ENCODE measurements at regions not wholly inside any gene's neighbourhood (a gene's known extent, or its start where the extent isn't known, plus 50 kb on each side); places are given as distances from the start of the nearest gene placed in this dataset.

DNA sequence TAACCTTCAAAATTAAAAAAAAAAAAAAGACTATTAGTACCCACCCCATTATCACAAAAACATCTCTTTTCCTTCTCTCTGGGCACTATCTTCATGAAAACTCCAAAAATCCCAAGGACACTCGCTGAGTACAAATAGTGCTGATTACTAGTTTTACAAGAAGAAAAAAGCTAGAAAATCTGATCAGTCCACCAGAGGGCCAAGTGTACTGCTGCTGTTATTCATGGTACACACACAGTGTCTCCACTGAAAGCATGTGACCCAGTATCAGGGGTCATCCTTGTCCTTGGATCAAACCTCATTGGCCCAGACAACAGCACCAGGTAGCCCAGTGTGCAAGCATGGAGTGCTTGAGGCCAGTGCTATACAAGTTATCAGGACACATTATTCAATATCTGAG lies 382.7 kb upstream of the KLHL29 start:
- no peak for DNase-seq (ENCODE audit: low read depth)

- DNase-seq (ENCODE audit: low read depth) = no peak
Observed at GRCh38 chr2:23005469-23005868, 379.5 kb upstream of the KLHL29 start.

DNA sequence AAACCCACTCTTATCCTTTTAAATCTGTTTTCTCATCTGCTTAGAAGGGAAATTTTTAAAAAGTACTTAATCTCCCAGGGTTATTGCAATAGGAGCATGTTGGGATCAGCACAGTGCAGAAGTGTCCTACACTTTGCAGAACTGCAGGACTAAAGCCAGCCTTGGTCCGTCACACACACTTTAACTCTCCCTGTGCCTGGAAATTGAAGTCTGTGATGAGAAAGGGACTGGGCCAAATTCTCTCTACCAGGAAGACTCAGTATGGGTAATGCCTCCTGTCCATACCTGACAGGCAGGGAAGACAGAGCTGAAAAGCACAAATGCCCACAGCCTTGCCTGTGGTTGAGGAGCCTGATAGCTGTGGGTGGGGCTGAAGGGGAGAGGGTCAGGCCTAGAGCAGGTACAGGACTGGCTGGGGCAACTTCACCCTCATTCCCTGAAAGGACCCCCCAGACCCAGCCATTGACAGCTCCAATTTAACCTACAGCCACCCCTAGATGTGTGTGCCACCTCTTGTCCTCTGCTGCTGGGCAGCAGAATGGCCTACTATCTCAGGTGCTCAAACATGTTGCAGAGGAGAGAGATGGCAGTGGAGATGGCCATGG lies 377.2 kb upstream of the KLHL29 start:
- DNase-seq (ENCODE audit: low read depth) = no peak

DNA sequence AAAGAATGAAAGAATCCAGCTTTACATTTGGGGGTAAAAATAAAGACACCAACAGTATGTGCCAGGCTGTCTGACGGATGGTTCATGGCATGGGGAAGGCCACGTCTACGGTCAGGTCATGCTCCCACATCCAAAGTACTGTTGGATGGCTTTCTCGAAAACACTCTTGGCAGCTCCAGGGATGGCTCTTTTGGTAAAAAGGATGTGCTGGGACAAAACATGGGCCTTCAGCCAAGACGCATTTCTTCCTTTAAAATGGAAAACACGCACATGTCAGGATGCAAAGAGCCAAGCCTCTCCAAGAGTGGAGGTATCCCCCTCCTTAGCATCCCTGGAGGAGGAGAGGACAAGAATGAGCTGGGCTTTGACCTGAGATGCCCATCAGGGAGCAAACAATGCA lies 376.5 kb upstream of the KLHL29 start:
- DNase-seq (ENCODE audit: low read depth) = no peak

DNA sequence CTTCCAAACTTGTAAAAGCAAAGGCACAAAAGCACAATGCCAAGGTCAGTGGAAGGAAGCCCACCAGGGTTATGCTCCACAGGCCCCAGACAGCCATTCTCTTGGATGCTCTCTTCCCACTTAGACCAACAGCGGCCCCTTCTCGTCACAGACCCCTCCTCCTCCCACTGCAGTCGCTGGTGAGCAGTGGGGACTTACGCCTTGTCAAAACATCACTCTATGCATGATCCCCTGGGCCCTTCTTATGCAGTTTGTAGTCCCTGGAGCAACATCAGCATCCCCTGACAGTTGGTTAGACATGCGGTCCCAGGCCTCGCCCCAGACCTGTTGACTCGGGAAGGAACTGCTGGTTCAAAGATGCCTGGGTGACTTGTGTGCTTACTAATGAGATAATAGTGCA lies 376.0 kb upstream of the KLHL29 start:
- no peak for DNase-seq (ENCODE audit: low read depth)

- peak; percentile 1 for DNase-seq (ENCODE audit: low read depth)
Observed at GRCh38 chr2:23009545-23010149, 375.3 kb upstream of the KLHL29 start.

DNA sequence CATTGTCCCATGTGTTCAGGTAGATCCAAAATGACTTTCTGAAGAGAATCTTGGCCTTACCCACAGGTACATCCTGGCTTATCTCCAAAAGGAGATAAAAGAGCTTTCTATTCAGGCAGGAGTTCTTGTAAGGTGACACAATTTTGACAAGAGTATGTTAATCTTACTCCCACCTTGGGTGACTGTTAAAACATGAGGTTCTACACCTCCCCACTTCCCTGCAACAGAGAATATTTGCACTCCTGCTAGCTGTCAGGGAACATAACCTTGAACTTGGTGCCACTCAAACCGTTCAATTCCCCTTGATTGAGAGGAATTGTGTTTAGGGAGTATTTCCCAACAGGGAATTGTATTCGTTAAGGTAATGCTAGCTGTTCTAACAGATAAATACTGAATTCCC lies 372.5 kb upstream of the KLHL29 start:
- DNase-seq (ENCODE audit: low read depth) = no peak

GRCh38 chr2:23015651-23016200 lies 369.3 kb upstream of the KLHL29 start:
- no peak for DNase-seq (ENCODE audit: low read depth)

GRCh38 chr2:23019476-23019875 lies 365.5 kb upstream of the KLHL29 start:
- DNase-seq (ENCODE audit: low read depth) = no peak

DNA sequence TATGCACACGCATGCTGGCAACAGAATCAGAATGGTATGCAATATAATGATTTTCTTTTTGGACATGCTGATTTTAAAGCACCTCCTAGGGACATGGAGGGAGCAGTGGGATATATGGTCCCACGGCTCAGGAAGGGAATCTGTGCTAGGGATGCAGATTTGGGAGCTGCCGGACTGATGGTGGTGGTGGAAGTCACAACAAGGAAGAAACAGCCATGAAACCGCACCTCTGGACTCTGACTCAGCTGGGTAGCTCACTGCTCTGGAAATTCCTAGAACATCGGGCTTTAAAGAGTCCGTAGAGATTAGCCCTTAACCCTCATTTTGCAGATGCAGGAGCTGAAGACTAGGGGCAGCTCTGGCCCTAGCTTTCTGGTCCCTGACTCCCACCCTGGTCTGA lies 364.3 kb upstream of the KLHL29 start:
- DNase-seq (ENCODE audit: low read depth) = no peak

DNA sequence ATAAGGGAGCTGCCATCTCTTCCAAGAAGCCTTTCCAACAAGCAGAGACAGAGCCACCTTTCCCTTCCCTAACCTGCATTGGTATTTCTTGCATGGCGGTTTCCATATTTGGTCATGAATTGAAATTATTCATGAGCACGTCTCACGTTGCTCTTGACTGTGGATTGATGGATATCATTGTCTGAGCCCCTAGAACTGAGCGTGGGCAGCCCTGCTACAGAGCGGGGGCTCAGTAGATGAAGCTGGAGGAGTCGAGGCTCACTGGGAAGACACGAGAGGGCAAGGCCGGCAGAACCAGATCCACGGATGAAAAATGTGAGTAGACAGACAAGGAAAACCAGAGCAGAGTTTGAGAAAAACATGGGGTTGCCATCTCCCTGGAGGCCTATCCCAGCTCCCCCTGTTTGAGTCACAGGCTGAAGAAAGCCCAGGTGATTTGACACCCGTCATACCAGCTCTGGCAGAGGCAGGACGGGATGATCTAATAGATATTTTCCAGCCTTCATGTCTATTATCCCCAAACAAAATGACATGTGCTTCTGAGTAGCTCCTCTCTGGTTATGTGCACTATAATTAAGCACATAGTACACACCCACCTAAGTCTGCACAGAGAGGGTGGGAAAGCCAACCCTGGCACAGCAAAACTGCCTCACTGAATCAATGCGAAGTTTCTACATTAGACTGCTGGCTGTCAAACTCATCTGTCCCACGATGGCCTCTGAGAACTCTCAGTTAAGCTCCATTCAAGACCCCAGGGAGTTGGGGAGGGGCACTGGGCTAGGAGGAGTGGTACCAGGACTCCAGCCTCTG lies 363.5 kb upstream of the KLHL29 start:
- no peak for DNase-seq (ENCODE audit: low read depth)

DNA sequence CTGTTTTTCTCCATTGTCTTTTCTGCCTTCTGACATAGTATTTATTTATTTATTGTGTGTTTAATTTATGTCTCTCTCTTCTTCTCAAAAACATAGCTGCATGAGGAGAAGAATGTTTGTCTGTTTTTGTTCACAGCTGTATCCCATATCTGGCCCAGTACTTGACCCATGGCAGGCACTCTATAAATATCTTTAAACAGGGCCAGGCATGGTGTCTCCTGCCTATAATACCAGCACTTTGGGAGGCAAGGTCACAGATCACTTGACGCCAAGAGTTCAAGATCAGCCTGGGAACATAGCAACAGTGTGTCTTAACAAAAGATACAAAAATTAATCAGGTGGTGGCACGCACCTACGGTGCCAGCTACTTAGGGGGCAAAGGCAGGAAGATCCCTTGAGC lies 361.3 kb upstream of the KLHL29 start:
- DNase-seq (ENCODE audit: low read depth) = no peak

DNA sequence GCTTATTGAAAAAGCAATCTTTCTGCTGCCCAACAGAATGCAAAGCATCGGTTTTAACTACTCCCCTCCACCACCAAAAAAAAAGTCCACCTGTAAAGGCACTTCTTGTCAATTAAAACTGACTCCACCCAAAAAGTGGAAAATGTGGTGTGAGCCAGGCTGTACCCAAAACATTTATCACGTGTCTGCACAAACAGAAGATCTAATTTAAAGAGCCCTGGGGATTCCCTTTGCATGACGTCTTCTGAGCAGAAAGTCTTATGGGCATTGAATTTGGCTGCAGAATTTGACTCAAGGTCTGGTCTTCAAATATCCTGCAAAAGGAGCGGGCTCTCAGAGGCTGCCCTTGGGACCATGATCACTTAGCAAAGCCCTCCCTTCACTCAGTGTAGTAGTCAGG lies 358.3 kb upstream of the KLHL29 start:
- DNase-seq (ENCODE audit: low read depth) = no peak

DNA sequence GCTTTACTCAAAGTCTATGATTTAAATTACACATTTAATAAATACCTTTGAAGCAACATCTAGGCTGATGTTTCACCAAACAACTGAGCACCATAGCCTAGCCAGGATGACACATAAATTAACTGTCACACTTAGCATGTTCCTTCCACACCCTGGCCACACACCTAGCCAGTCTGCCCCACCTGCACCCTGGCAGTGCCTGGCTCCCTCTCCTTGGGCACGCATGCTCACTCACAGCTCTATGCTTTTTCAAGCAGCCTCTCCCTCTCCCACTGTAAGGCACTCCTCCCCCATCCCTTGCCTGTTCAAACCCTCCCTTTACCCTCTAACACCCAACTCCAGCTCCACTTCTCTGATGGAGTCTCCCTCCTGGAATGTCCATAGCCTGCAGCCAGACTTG lies 357.6 kb upstream of the KLHL29 start:
- DNase-seq (ENCODE audit: low read depth) = no peak

- DNase-seq (ENCODE audit: low read depth) = no peak
Observed at GRCh38 chr2:23028106-23028505, 356.9 kb upstream of the KLHL29 start.

DNA sequence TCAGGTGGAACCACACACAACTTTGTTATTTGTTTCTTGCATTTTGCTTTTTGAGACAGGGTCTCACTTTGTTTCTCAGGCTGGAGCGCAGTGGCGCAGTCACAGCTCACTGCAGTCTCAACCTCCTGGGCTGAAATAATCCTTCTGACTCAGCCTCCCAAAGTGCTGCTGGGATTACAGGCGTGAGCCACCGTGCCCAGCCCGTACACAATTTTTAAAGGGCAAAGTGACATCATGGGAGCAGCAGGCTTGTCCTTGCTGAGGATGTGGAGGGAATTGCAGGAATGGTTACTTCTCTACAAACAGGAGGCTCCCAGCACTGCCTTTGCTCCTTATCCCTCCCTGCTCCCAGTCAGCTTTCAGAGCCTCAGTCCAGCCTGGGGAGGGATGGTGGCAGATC lies 355.9 kb upstream of the KLHL29 start:
- DNase-seq (ENCODE audit: low read depth) = no peak

GRCh38 chr2:23029951-23030350 lies 355.0 kb upstream of the KLHL29 start:
- no peak for DNase-seq (ENCODE audit: low read depth)

GRCh38 chr2:23034996-23035395 lies 350.0 kb upstream of the KLHL29 start:
- DNase-seq (ENCODE audit: low read depth) = no peak

- no peak for DNase-seq (ENCODE audit: low read depth)
Observed at GRCh38 chr2:23036629-23037028, 348.4 kb upstream of the KLHL29 start.

DNA sequence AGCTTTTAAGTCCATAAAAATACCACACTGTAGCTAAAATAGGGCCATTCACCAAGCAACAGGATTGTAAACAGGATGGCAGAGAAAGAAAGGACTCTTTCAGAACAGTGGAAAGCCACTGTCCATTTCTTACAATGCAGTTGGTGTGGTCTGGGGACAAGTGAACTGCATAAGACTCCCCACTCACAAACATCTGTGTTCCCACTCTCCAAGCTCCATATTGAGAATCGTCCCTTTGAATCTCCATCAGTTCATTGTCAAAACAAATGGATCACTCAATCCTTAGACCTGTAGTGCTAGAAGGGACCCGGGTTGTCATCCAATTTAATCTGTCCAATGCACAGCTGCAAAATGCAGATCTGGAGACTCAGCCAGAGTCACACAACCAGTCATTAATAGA lies 347.4 kb upstream of the KLHL29 start:
- DNase-seq (ENCODE audit: low read depth) = no peak

GRCh38 chr2:23041443-23041842 lies 343.5 kb upstream of the KLHL29 start:
- DNase-seq (ENCODE audit: low read depth) = no peak

GRCh38 chr2:23042216-23042906 lies 342.6 kb upstream of the KLHL29 start:
- no peak for DNase-seq (ENCODE audit: low read depth)
